HepG2 (cell line): ENCODE measurements at regions not wholly inside any gene's neighbourhood (a gene's known extent, or its start where the extent isn't known, plus 50 kb on each side); places are given as distances from the start of the nearest gene placed in this dataset.

Source experiments
- ATAC-seq: fragments of 200-7000 bp; cut with Tn5 transposase; 3 replicates; pipeline ENCODE4 v1.9.1; 2020; ENCODE audit warnings: mild to moderate bottlenecking, moderate library complexity
- BruUV-seq: library from RNA; stranded (reverse); fragments of 400-500 nt; replicated peaks from 2 replicates; lab custom pipeline; 2021; lab: Mats Ljungman, UMichigan
- CTCF ChIA-PET: fragments of 300-600 bp; formaldehyde crosslinking; extraction: SDS; loops from one replicate; lab custom pipeline; 2021; ENCODE audit warnings: low total read pairs, inconsistent platforms, low intra/inter-chr PET ratio; lab: Yijun Ruan, JAX
- POLR2A ChIA-PET: fragments of 350-600 bp; sonication (Branson Sonifier 250); formaldehyde crosslinking; loops from one replicate; lab custom pipeline; 2020; ENCODE audit warnings: antibody characterized with exemption, inconsistent platforms; lab: Yijun Ruan, JAX
- DNase-seq: peaks from one replicate; pipeline ENCODE4 v3.0.0-alpha.2; 2015; ENCODE audit warnings: low spot score
- FAIRE-seq: peaks from 3 replicates; lab custom pipeline; 2011; peaks lifted over from hg19 to GRCh38; lab: Jason Lieb, UNC
- H2AFZ ChIP-seq: one replicate; pipeline ENCODE4 v1.6.1; 2011; ENCODE audit warnings: low read length, inconsistent platforms
- H3K27ac ChIP-seq: fragments of 300-600 bp; 3 replicates; pipeline ENCODE4 v1.8.0; 2011; ENCODE audit warnings: mixed run types, mild to moderate bottlenecking, mixed read lengths, low read length, inconsistent platforms; ENCODE audit not compliant: insufficient read depth; ENCODE audit errors: extremely low read length
- H3K27me3 ChIP-seq, 2 experiments: fragments of 200-600 bp in 1 of 2; 2 replicates in 1 of 2; 3 replicates in 1 of 2; pipeline versions ENCODE4 v1.6.0 to v1.8.0; 2011; ENCODE audit warnings: low read length in 2 of 2, mild to moderate bottlenecking in 2 of 2, moderate library complexity in 2 of 2, inconsistent platforms in 1 of 2; ENCODE audit not compliant: insufficient read depth in 2 of 2, control insufficient read depth in 1 of 2
- H3K36me3 ChIP-seq, 2 experiments: fragments of 200-600 bp in 1 of 2; replicated peaks in 1 of 2; 2 replicates in 1 of 2; 3 replicates in 1 of 2; pipeline versions ENCODE4 v1.5.1 to v1.8.0; 2011; ENCODE audit warnings: low read length in 2 of 2, inconsistent platforms in 1 of 2; ENCODE audit not compliant: insufficient read depth in 2 of 2, control insufficient read depth in 1 of 2
- H3K4me1 ChIP-seq: 2 replicates; pipeline ENCODE4 v1.5.1; 2012; ENCODE audit warnings: low read length, inconsistent platforms; ENCODE audit not compliant: insufficient read depth
- H3K4me2 ChIP-seq: 2 replicates; pipeline ENCODE4 v1.6.0; 2011; ENCODE audit warnings: low read depth, low read length, inconsistent platforms
- H3K4me3 ChIP-seq, 3 experiments: fragments of 200-600 bp in 1 of 3; sonication (generic), shearing (Covaris generic) in 1 of 3; replicated peaks in 1 of 3; 2 replicates each; pipeline ENCODE4 v1.5.1; 2011 to 2016; ENCODE audit warnings: low read length in 3 of 3, inconsistent platforms in 2 of 3, low read depth in 2 of 3, mild to moderate bottlenecking in 2 of 3, control low read depth in 1 of 3, mixed read lengths in 1 of 3; ENCODE audit not compliant: insufficient read depth in 1 of 3
- H3K79me2 ChIP-seq: one replicate; pipeline ENCODE4 v1.6.1; 2011; ENCODE audit warnings: low read length, inconsistent platforms; ENCODE audit not compliant: insufficient read depth
- H3K9ac ChIP-seq: 2 replicates; pipeline ENCODE4 v1.6.0; 2011; ENCODE audit warnings: mild to moderate bottlenecking, low read depth, low read length, inconsistent platforms; ENCODE audit not compliant: insufficient read depth
- H3K9me3 ChIP-seq: 2 replicates; pipeline ENCODE4 v1.5.1; 2012; ENCODE audit warnings: mild to moderate bottlenecking, low read length
- H4K20me1 ChIP-seq: 2 replicates; pipeline ENCODE4 v1.6.0; 2011; ENCODE audit warnings: inconsistent platforms, mild to moderate bottlenecking, low read length, moderate library complexity; ENCODE audit not compliant: insufficient read depth
- GPN1 ChIP-seq: sonication (generic); formaldehyde crosslinking; IDR thresholded peaks from 2 replicates; pipeline ENCODE4 v1.5.1; 2020; ENCODE audit warnings: missing genetic modification reagents, borderline replicate concordance
- HDAC6 ChIP-seq: fragments of 200-600 bp; sonication (generic); IDR thresholded peaks from 2 replicates; pipeline ENCODE4 v1.7.0; 2017; ENCODE audit warnings: mild to moderate bottlenecking, antibody characterized with exemption, low read length, low read depth
- MAFK ChIP-seq, 2 experiments: IDR thresholded peaks in 1 of 2; conservative IDR thresholded peaks in 1 of 2; 2 replicates each; pipeline ENCODE4 v1.6.1; 2011; ENCODE audit warnings: improper control_type of control experiment in 2 of 2, low read length in 2 of 2
- NAIF1 ChIP-seq: sonication (generic); formaldehyde crosslinking; IDR thresholded peaks from 2 replicates; pipeline ENCODE4 v1.5.0; 2020; ENCODE audit warnings: mild to moderate bottlenecking, missing genetic modification reagents, borderline replicate concordance
- SOX13 ChIP-seq, 3 experiments: fragments of 450-650 bp in 1 of 3; sonication (generic) in 1 of 3; formaldehyde crosslinking in 1 of 3; IDR thresholded peaks in 2 of 3; conservative IDR thresholded peaks in 1 of 3; 2 replicates each; pipeline versions ENCODE4 v1.5.0 to v1.6.1; 2016 to 2020; ENCODE audit warnings: antibody characterized with exemption in 1 of 3, mild to moderate bottlenecking in 1 of 3, missing compliant biosample characterization in 1 of 3, missing genetic modification reagents in 1 of 3, moderate library complexity in 1 of 3
- SSRP1 ChIP-seq: IDR thresholded peaks from 2 replicates; pipeline ENCODE4 v1.6.1; 2016; ENCODE audit warnings: control low read depth
- ZNF225 ChIP-seq: sonication (generic); formaldehyde crosslinking; IDR thresholded peaks from 2 replicates; pipeline ENCODE4 v1.4.0; 2020; ENCODE audit warnings: mild to moderate bottlenecking, missing genetic modification reagents
- ZNF549 ChIP-seq: sonication (generic); formaldehyde crosslinking; IDR thresholded peaks from 2 replicates; pipeline ENCODE4 v1.5.0; 2020; ENCODE audit warnings: missing genetic modification reagents
- ZNF552 ChIP-seq: sonication (generic); formaldehyde crosslinking; IDR thresholded peaks from 2 replicates; pipeline ENCODE4 v1.9.0; 2022; ENCODE audit warnings: missing genetic modification reagents, mild to moderate bottlenecking, borderline replicate concordance
- ZNF619 ChIP-seq: sonication (generic); formaldehyde crosslinking; IDR thresholded peaks from 2 replicates; pipeline ENCODE4 v1.4.0; 2020; ENCODE audit warnings: mild to moderate bottlenecking, missing genetic modification reagents
- ZNF749 ChIP-seq: sonication (generic); formaldehyde crosslinking; IDR thresholded peaks from 2 replicates; pipeline ENCODE4 v1.8.0; 2022; ENCODE audit warnings: mild to moderate bottlenecking, missing genetic modification reagents, moderate library complexity, borderline replicate concordance
- WGBS: methylation state at CpG from one replicate; pipeline ENCODE4 v1.1.6; 2017; ENCODE audit warnings: low lambda C conversion rate; 5-methylcytosine and 5-hydroxymethylcytosine counted together
- in situ Hi-C: cut with HindIII; loops from 2 replicates; pipeline ENCODE4 v1.10.0; 2017; ENCODE audit warnings: low pct_unique_long_range_greater_than_20kb; ENCODE audit not compliant: extremely low pct_ligation_motif_present
- intact Hi-C: fragments of 100-400 bp; cut with micrococcal nuclease; formaldehyde crosslinking; loops from one replicate; pipeline ENCODE4 v1.10.0; 2022; ENCODE audit not compliant: unreplicated experiment
- TF ChIP-seq, protein P1 (sequence below): sonication (generic); formaldehyde crosslinking; IDR thresholded peaks from 2 replicates; pipeline ENCODE4 v1.8.0; 2023; ENCODE audit warnings: mild to moderate bottlenecking, missing genetic modification reagents
- TF ChIP-seq, protein P2 (sequence below): IDR thresholded peaks from 2 replicates; pipeline ENCODE4 v1.6.1; 2018; ENCODE audit warnings: missing genetic modification reagents, mild to moderate bottlenecking, missing compliant biosample characterization
- TF ChIP-seq, protein P3 (sequence below): IDR thresholded peaks from 2 replicates; pipeline ENCODE4 v1.6.1; 2016; ENCODE audit warnings: low read depth, borderline replicate concordance
- TF ChIP-seq, protein P4 (sequence below): sonication (generic); formaldehyde crosslinking; IDR thresholded peaks from 2 replicates; pipeline ENCODE4 v1.8.1; 2022; ENCODE audit warnings: mild to moderate bottlenecking, missing genetic modification reagents

DNA sequence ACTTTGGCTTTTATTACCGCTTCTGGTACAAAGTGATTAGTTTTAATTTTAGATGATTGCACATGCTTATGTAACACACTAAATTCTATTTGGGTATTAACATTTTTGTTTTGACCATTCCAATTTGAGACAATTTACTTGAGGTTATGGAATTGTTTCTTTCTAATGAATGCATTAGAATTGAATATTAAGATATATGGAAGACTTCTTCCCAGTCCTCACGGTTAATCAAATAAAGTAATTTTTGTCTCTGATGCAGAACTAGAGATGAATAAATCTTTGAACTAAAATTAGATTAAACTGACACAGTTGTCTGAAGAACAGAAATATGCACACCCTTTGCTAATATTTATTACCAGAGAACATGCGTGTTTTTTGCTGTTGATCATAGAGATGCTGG, 127.1 kb upstream of the FBXL17 start:
- no peaks in the 10 kb centered on the region for H3K36me3 ChIP-seq
- TF ChIP-seq ZNF749 (CRISPR knock-in tag) (no peak), ZNF225 (no peak)
- 1% methylated on average over 3 of the region's 3 CpGs for WGBS
- H2AFZ ChIP-seq, result no peak overlapping the region
- BruUV-seq, result no TSS peak
- no peak overlapping the region for H3K4me2 ChIP-seq
- H3K9me3 ChIP-seq, result no peaks in the 10 kb centered on the region
- CTCF ChIA-PET, result no interaction called here
- H3K4me3 ChIP-seq, result no peak overlapping the region
- POLR2A ChIA-PET, result no interaction called here
- H3K79me2 ChIP-seq, result no peaks in the 10 kb centered on the region
- H4K20me1 ChIP-seq, result no peaks in the 10 kb centered on the region
- H3K27ac ChIP-seq, result no peak overlapping the region
- H3K9ac ChIP-seq, result no peak overlapping the region
- in situ Hi-C loops (no loop called here), intact Hi-C loops (no loop called here)
- no peak for ATAC-seq
- DNase-seq, result no peak
- no peak for FAIRE-seq
- H3K27me3 ChIP-seq, result no peaks in the 10 kb centered on the region
- no peaks in the 10 kb centered on the region for H3K4me1 ChIP-seq

DNA sequence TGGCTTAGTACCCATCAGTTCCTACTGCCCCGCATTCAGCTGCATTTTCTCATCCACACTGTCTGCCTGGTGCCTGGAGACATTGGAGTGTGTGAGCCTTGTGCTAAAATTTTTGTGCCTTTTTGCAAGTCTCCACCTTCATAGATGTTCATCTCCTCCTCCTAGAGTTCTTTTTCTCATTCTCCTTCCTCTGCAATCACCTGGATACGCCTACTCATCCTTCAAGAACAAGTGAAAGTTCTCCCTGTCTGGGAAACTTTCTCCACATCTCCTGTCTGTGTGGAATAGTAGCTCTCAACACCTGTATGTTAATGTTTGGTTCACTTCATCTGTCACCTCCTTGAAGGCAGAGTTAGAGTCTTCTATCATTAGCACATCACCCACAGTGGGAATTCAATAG, 125.7 kb upstream of the FBXL17 start:
- Histone ChIP-seq H4K20me1 (no peaks in the 10 kb centered on the region), H3K36me3 (no peaks in the 10 kb centered on the region), H3K9me3 (no peaks in the 10 kb centered on the region), H3K4me2 (no peak overlapping the region), H3K9ac (no peak overlapping the region), H3K27ac (no peak overlapping the region), H3K79me2 (no peaks in the 10 kb centered on the region), H3K27me3 (no peaks in the 10 kb centered on the region), H3K4me1 (no peaks in the 10 kb centered on the region), H2AFZ (no peak overlapping the region), H3K4me3 (no peak overlapping the region)
- WGBS, result 17% methylated on average over 2 of the region's 2 CpGs
- ChIA-PET POLR2A (no interaction called here), CTCF (no interaction called here)
- in situ Hi-C loops, result no loop called here
- ATAC-seq (no peak), FAIRE-seq (no peak), DNase-seq (no peak)
- no TSS peak for BruUV-seq
- intact Hi-C loops, result no loop called here
- TF ChIP-seq MAFK (conservative IDR thresholded peaks at IDR 0.05 in 1 of 2, IDR thresholded peaks at IDR 0.05 in 1 of 2; ENCODE audit: low read length in 2 of 2), result no peak
- no peak for TF ChIP-seq HDAC6
- TF ChIP-seq SSRP1, result no peak
- TF ChIP-seq, protein P1, sequence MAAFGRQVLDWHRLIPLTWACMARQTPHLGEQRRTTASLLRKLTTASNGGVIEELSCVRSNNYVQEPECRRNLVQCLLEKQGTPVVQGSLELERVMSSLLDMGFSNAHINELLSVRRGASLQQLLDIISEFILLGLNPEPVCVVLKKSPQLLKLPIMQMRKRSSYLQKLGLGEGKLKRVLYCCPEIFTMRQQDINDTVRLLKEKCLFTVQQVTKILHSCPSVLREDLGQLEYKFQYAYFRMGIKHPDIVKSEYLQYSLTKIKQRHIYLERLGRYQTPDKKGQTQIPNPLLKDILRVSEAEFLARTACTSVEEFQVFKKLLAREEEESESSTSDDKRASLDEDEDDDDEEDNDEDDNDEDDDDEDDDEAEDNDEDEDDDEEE (CRISPR knock-in tag), result no peak
- no peak for TF ChIP-seq ZNF619
- no peak for TF ChIP-seq ZNF549 (CRISPR knock-in tag)
- TF ChIP-seq, protein P2, sequence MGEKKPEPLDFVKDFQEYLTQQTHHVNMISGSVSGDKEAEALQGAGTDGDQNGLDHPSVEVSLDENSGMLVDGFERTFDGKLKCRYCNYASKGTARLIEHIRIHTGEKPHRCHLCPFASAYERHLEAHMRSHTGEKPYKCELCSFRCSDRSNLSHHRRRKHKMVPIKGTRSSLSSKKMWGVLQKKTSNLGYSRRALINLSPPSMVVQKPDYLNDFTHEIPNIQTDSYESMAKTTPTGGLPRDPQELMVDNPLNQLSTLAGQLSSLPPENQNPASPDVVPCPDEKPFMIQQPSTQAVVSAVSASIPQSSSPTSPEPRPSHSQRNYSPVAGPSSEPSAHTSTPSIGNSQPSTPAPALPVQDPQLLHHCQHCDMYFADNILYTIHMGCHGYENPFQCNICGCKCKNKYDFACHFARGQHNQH (CRISPR knock-in tag), result no peak
- no peak for TF ChIP-seq NAIF1 (CRISPR knock-in tag)
- TF ChIP-seq, protein P3, sequence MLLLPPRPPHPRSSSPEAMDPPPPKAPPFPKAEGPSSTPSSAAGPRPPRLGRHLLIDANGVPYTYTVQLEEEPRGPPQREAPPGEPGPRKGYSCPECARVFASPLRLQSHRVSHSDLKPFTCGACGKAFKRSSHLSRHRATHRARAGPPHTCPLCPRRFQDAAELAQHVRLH (CRISPR knock-in tag), result no peak
- TF ChIP-seq GPN1, result no peak
- no peak for TF ChIP-seq ZNF552 (CRISPR knock-in tag)
- no peak for TF ChIP-seq SOX13 (IDR thresholded peaks at IDR 0.05)
- TF ChIP-seq SOX13 (CRISPR knock-in tag; conservative IDR thresholded peaks at IDR 0.05 in 1 of 2, IDR thresholded peaks at IDR 0.05 in 1 of 2), result no peak
- TF ChIP-seq, protein P4, sequence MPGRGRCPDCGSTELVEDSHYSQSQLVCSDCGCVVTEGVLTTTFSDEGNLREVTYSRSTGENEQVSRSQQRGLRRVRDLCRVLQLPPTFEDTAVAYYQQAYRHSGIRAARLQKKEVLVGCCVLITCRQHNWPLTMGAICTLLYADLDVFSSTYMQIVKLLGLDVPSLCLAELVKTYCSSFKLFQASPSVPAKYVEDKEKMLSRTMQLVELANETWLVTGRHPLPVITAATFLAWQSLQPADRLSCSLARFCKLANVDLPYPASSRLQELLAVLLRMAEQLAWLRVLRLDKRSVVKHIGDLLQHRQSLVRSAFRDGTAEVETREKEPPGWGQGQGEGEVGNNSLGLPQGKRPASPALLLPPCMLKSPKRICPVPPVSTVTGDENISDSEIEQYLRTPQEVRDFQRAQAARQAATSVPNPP (CRISPR knock-in tag), result no peak
